Activated CD4-positive, alpha-beta T cell treated with anti-CD3 and anti-CD28 coated beads, Interleukin-2, amount 50 U/mL, for 48 hours (primary cell): ENCODE measurements at regions not wholly inside any gene's neighbourhood (a gene's known extent, or its start where the extent isn't known, plus 50 kb on each side); places are given as distances from the start of the nearest gene placed in this dataset.
"Not testable (repeated sequence)": the region's sequence is repeated elsewhere in the genome, so short reads cannot be mapped to it uniquely, and the experiment has no call there.

ENCODE experiments used
- DNase-seq, 2 experiments: peaks; one replicate each; pipeline ENCODE4 v3.0.0-alpha.2; 2020

- no peak for DNase-seq
Observed at GRCh38 chr2:240255811-240256703, 115.6 kb upstream of the OTOS start.

- DNase-seq = no peak
Observed at GRCh38 chr2:240256704-240257637, 116.5 kb upstream of the OTOS start.

GRCh38 chr2:240257940-240258580 lies 117.6 kb upstream of the OTOS start:
- no peak for DNase-seq

- DNase-seq = no peak
Observed at GRCh38 chr2:240258685-240259084, 118.2 kb upstream of the OTOS start.

GRCh38 chr2:240259201-240259923 lies 118.9 kb upstream of the OTOS start:
- DNase-seq = no peak

GRCh38 chr2:240259924-240260529 lies 119.6 kb upstream of the OTOS start:
- no peak for DNase-seq

- no peak for DNase-seq
Observed at GRCh38 chr2:240260664-240261063, 120.2 kb upstream of the OTOS start.

GRCh38 chr2:240262578-240262977 lies 122.1 kb upstream of the OTOS start:
- DNase-seq = not testable (repeated sequence)

GRCh38 chr2:240269380-240269779 lies 128.9 kb upstream of the OTOS start:
- DNase-seq = no peak

GRCh38 chr2:240269886-240270285 lies 129.4 kb upstream of the OTOS start:
- no peak for DNase-seq

- DNase-seq = no peak
Observed at GRCh38 chr2:240271716-240272341, 131.4 kb upstream of the OTOS start.

- no peak for DNase-seq
Observed at GRCh38 chr2:240275386-240275785, 134.9 kb upstream of the OTOS start.

GRCh38 chr2:240277073-240277806 lies 136.8 kb upstream of the OTOS start:
- no peak for DNase-seq

GRCh38 chr2:240277807-240278522 lies 137.5 kb upstream of the OTOS start:
- no peak for DNase-seq

- no peak for DNase-seq
Observed at GRCh38 chr2:240278661-240279060, 138.2 kb upstream of the OTOS start.

GRCh38 chr2:240280621-240281020 lies 140.2 kb upstream of the OTOS start:
- DNase-seq = no peak

GRCh38 chr2:240284503-240285259 lies 144.2 kb upstream of the OTOS start:
- DNase-seq = no peak

- DNase-seq = no peak
Observed at GRCh38 chr2:240285725-240286124, 145.3 kb upstream of the OTOS start.

- no peak for DNase-seq
Observed at GRCh38 chr2:240286596-240286995, 146.1 kb upstream of the OTOS start.
